Medulla oblongata (tissue), 1 donor: ENCODE measurements at regions not wholly inside any gene's neighbourhood (a gene's known extent, or its start where the extent isn't known, plus 50 kb on each side); places are given as distances from the start of the nearest gene placed in this dataset.
"Not testable (repeated sequence)": the region's sequence is repeated elsewhere in the genome, so short reads cannot be mapped to it uniquely, and the experiment has no call there.

Experiments
- DNase-seq: peaks from one replicate; pipeline ENCODE4 v3.0.0-alpha.2; 2015; ENCODE audit errors: extremely low spot score

DNA sequence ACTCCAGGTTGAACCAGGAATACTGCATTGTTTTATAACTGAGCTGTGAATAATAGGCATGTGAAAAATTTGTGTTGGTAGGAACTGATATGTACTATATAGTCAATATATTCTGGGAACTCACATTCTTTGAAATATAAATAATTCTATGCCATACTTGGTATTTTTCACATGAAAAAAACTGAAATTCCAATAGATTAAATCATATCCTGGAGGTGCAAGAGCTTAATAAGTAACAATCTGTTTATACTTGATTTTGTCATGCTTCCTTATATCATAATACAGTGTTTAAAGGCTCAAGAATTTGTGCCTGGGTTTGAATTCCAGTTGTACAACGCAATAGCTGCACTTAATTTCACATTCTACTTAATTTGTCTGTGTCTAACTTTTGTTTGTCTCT lies 387.0 kb downstream of the USP25 start:
- DNase-seq: no peak

DNA sequence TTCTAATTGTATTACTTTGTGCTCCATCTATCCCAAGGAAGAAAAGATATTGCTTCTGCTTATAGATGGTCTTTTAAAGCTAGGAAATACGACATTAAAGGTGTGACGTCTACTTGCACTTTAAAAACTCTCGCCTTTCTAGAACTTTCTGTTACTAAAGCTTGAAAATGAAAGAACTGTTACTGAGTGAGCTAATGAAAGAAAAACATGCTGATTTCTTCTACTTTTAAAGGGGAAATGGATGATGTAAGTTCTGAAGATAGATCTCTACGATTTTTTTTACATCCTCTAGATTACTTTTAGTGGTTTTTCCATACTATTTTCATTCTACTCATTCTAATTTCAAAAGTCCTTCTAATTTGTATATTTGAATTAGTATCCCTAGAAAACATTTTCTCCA lies 387.5 kb downstream of the USP25 start:
- DNase-seq: peak; percentile 21

DNA sequence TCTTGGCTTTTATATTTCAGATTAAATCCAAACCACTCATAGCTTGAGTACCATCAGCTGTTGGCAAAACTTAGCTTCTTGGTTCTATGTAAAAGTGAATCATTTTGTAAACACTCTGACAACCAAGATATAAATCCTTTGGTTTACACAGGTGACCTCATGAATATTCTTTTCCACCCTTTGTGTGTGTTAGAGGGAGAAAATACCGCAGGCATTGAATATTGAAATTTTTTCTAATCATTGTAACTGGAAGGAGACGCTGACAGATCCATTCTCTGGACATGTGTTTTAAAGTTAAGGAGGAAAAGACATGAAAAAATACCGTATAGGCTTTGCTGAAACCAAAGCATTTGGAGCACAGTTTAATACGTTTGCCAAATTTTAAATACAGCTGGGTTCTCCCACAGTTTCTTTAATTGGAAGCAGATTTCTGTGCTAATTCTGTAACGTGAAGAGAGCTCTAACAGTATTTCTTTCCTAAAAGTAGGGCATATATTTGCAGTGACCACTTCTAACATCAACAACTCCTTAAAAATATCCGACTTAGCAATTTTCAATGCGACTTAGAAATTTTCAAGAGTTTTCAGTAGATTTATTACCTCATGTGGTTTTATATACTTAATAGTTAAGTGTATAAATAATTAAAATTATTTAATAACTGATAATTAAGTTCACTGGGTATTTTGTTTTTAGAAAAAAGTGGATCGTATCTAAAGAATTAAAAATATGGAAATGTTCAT lies 388.2 kb downstream of the USP25 start:
- DNase-seq: peak; percentile 18

GRCh38 chr21:16124378-16125138 lies 394.8 kb downstream of the USP25 start:
- DNase-seq: no peak

DNA sequence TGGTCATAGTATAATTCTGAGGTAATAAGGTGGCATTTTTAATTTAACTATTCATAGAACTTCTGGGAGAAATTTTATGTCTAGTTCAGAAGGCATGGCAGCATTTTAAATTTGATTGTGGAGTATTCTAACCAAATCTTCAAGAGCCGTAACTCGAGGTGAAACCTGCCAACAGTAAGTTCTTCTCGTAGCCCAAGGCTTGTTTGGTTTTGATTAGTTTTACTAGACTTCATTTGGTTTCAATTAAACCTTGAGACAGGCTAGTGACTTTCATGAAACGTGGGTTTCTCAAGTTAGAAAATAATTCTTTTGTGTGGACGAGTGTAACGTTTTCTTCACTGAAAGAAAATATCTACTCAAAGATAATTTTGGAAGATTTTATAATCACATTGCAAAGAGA lies 395.5 kb downstream of the USP25 start:
- no peak for DNase-seq

DNA sequence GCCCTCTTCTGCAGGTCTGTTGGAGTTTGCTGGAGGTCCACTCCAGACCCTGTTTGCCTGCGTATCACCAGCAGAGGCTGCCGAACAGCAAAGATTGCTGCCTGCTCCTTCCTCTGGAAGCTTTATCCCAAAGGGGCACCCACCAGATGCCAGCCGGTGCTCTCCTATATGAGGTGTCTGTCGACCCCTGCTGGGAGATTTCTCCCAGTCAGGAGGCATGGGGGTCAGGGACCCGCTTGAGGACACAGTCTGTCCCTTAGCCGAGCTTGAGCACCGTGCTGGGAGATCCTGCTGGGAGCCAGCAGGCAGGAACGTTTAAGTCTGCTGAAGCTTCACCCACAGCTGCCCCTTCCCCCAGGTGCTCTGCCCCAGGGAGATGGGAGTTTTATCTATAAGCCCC lies 402.7 kb downstream of the USP25 start:
- not testable (repeated sequence) for DNase-seq

GRCh38 chr21:16133248-16133647 lies 403.5 kb downstream of the USP25 start:
- no peak for DNase-seq

- no peak for DNase-seq
Measured at GRCh38 chr21:16134134-16134533, 404.4 kb downstream of the USP25 start.

- DNase-seq: no peak
Measured at GRCh38 chr21:16137106-16137505, 407.3 kb downstream of the USP25 start.

DNA sequence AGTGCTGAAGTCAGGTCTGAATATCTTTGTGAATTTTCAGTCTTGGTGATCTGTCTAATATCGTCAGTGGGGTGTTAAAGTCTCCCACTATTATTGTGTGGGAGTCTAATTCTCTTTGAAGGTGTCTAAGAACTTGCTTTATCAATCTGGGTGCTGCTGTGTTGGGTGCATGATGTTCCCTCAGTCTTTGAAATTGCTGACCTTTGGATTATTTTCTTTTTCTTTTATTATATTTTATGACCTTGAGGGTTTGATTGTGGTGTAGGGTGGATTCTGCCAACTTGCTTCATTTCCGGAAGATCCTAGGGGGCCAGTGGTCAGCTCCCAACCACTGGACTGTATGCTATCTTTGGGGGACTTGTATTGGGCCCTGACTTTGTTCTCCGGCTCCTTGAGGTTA lies 415.3 kb downstream of the USP25 start:
- no peak for DNase-seq

- DNase-seq: no peak
Measured at GRCh38 chr21:16145479-16145878, 415.7 kb downstream of the USP25 start.

- no peak for DNase-seq
Measured at GRCh38 chr21:16154321-16154720, 424.5 kb downstream of the USP25 start.

GRCh38 chr21:16154951-16155635 lies 425.3 kb downstream of the USP25 start:
- no peak for DNase-seq

DNA sequence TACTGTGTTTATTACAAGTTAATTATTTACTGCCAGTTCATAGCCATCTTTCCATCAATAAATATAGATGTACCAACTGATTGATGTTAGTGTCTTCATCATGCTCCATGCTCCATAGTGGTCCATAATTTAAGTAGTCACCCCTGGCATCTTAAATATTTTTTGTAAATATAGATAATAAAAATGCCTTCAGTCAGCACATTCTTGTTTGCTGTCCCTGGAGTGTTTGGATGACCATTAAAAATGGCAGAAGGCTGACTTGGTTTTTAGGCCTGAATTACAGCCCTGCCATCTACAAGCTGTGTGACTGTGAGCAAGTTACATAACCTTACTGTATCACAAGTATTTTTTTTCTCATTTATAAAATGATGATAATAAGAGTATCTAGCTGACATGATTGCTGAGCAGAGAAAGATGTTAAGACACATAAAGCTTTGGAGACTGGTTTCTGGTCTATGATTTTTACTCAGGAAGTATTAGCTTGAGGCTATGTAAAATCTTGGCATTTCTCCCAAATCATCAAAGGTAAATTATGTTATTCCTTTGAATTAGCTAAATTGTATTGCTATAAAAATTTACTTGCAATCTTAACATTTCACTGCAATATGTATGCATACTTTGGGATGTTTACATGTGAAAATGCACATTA lies 427.2 kb downstream of the USP25 start:
- DNase-seq: no peak

- DNase-seq: no peak
Measured at GRCh38 chr21:16159213-16159970, 429.6 kb downstream of the USP25 start.

- no peak for DNase-seq
Measured at GRCh38 chr21:16159971-16160350, 430.2 kb downstream of the USP25 start.

DNA sequence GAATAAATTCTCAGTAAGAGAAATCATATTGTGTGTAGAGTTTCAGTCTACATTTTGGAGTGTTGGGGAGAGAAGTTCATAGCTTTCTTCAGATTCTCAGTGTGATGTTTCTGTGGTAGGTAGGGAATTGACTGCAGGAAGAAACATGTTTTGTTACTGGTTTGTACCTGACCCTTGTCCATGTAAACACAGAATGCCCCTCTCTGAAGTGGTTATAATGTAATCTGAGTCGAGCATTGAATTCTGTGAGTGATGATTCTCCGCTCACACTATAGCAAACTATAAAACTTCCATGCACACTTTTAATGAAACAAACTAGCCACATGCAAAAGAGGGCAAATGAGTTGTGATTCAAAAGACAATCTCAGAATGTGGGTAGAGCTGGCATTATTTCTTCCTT lies 433.2 kb downstream of the USP25 start:
- no peak for DNase-seq

DNA sequence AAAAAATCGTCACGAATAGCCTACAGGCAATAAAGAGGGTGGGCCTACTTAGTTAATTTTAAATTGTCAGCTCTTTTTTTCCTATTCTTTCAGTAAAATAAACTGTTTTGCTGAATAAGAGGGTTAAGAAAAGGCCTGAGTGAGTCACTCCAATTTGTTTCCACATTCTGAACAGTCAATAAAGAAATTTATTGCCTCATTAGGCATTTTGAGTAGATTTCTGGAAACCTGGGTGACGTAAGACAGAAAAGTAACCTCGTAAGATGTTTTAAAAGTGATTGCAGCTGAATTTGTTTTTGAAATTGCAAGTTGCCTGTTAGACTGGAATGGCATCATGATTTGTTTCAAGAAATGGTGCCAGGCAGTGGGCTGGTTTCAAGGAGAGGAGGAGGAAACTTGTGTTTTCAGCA lies 439.3 kb downstream of the USP25 start:
- peak; percentile 48 for DNase-seq

- DNase-seq: no peak
Measured at GRCh38 chr21:16169779-16170178, 440.0 kb downstream of the USP25 start.

DNA sequence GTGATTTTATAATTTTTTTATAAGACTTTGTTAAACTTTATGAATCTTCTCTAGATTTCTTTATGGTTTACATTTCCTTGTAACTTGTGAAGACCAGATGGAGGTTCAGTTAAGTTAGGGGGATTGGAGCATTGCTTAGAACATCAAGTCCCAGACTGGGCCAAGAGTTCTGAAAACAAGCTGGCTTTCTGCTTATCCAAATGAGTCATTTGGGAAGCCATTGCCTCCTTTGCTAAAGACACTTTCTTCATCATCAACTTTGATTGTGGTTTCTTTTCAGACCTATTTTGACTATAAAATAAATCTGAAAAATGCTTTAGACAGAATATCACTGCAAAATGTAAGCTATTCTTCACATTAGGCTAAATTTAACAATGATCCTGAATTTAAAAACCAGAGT lies 446.8 kb downstream of the USP25 start:
- DNase-seq: no peak

- no peak for DNase-seq
Measured at GRCh38 chr21:16177532-16177931, 447.8 kb downstream of the USP25 start.

DNA sequence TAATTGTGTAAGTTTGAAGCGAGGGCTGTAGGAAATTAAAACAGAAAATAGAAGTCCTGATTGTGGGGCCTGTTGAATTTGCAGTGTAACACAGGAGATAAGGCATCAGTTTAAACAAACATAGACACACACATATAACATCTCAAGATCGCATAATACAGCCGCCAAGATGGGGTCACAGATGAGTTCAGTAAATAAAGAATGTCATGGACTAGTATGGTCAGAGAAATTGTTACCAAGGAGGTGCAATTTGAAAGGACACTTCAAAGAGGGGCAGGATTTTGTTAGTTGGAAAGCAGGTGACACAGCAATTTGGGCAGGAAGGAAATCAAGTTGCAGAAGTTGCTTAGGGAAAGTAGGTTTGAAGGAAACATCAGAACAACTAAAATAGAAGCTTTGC lies 450.0 kb downstream of the USP25 start:
- DNase-seq: no peak
